ENCODE measurements at regions not wholly inside any gene's neighbourhood (a gene's known extent, or its start where the extent isn't known, plus 50 kb on each side); places are given as distances from the start of the nearest gene placed in this dataset.

- TF ChIP-seq POLR2AphosphoS5 (IDR thresholded peaks at IDR 0.05; ENCODE audit: low read depth, low read length) = no peak
- no peak for TF ChIP-seq POLR2A (IDR thresholded peaks at IDR 0.05; ENCODE audit: low read depth, low read length)
- TF ChIP-seq TAF1 (IDR thresholded peaks at IDR 0.05; ENCODE audit: low read depth, low read length) = no peak
These were observed 56.7 kb upstream of the ENPP6 start for GRCh38 chr4:184274286-184274951.

Data from GM12891 (cell line).